ENCODE measurements at regions not wholly inside any gene's neighbourhood (a gene's known extent, or its start where the extent isn't known, plus 50 kb on each side); places are given as distances from the start of the nearest gene placed in this dataset.

- no peak overlapping the region for H3K4me3 ChIP-seq (replicated peaks in 1 of 2; ENCODE audit: low read depth in 2 of 2, low read length in 2 of 2)
- peak; percentile 3 to 37 for DNase-seq (ENCODE audit: low read depth in 2 of 2)
- TF ChIP-seq CTCF (IDR thresholded peaks at IDR 0.05; ENCODE audit: low read depth, low read length), result no peak
These were observed 105.7 kb upstream of the SHH start for GRCh38 chr7:155917836-155918430.

- DNase-seq (ENCODE audit: low read depth in 2 of 2), result no peak
- no peak overlapping the region for H3K4me3 ChIP-seq (replicated peaks in 1 of 2; ENCODE audit: low read depth in 2 of 2, low read length in 2 of 2)
- no peak for TF ChIP-seq CTCF (IDR thresholded peaks at IDR 0.05; ENCODE audit: low read depth, low read length)
These were observed 104.8 kb upstream of the SHH start for GRCh38 chr7:155916926-155917655.

GRCh38 chr7:155914341-155914740 is 102.1 kb upstream of the SHH start:
- no peak for TF ChIP-seq CTCF (IDR thresholded peaks at IDR 0.05; ENCODE audit: low read depth, low read length)
- no peak for DNase-seq (ENCODE audit: low read depth in 2 of 2)
- no peak overlapping the region for H3K4me3 ChIP-seq (replicated peaks in 1 of 2; ENCODE audit: low read depth in 2 of 2, low read length in 2 of 2)

GRCh38 chr7:155913719-155914118 is 101.5 kb upstream of the SHH start:
- TF ChIP-seq CTCF (IDR thresholded peaks at IDR 0.05; ENCODE audit: low read depth, low read length), result no peak
- no peak for DNase-seq (ENCODE audit: low read depth in 2 of 2)
- no peak overlapping the region for H3K4me3 ChIP-seq (replicated peaks in 1 of 2; ENCODE audit: low read depth in 2 of 2, low read length in 2 of 2)

- H3K4me3 ChIP-seq (replicated peaks in 1 of 2; ENCODE audit: low read depth in 2 of 2, low read length in 2 of 2), result no peak overlapping the region
- no peak for TF ChIP-seq CTCF (IDR thresholded peaks at IDR 0.05; ENCODE audit: low read depth, low read length)
These were observed 101.0 kb upstream of the SHH start for GRCh38 chr7:155913291-155913690.

GRCh38 chr7:155911471-155912105 is 99.3 kb upstream of the SHH start:
- H3K4me3 ChIP-seq (replicated peaks in 1 of 2; ENCODE audit: low read depth in 2 of 2, low read length in 2 of 2), result no peak overlapping the region
- DNase-seq (ENCODE audit: low read depth in 2 of 2), result no peak
- TF ChIP-seq CTCF (IDR thresholded peaks at IDR 0.05; ENCODE audit: low read depth, low read length), result no peak

More at GRCh38 chr7:155913291-155913690, 101.0 kb upstream of the SHH start:
- peak in 1 of 2 donors; percentile 35 for DNase-seq (ENCODE audit: low read depth in 2 of 2)
